ENCODE measurements at regions not wholly inside any gene's neighbourhood (a gene's known extent, or its start where the extent isn't known, plus 50 kb on each side); places are given as distances from the start of the nearest gene placed in this dataset.

DNA sequence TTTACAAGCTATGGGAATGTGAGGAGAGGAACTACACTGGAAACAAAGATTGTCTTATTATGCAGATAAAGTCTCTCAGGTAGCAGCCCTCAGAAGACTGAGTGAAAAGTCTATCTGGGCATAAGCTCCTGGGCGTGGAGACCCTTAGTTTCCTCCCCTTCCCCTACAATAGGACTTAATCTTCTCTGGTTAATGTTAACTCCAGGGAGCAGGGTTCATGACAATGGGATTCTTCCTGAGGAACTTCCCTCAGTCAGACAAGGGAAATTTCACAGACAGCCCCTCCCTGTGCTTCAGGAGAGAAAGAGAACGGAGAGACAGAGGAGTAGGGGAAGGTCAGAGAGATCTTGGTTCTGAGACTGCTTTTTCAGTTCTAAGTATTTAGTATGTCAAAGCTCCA is 1428.6 kb downstream of the LRRC4C start:
- no peak for DNase-seq (ENCODE audit: low read depth)
- TF ChIP-seq CTCF (IDR thresholded peaks at IDR 0.05; ENCODE audit: insufficient read depth, low read length, poor library complexity, severe bottlenecking) = no peak
- Histone ChIP-seq H3K36me3 (ENCODE audit: control insufficient read depth, insufficient read depth, low read length) (no peaks in the 10 kb centered on the region), H3K27me3 (ENCODE audit: control insufficient read depth, insufficient read depth, low read length) (no peaks in the 10 kb centered on the region), H3K4me3 (ENCODE audit: low read depth, low read length) (no peak overlapping the region)

DNA sequence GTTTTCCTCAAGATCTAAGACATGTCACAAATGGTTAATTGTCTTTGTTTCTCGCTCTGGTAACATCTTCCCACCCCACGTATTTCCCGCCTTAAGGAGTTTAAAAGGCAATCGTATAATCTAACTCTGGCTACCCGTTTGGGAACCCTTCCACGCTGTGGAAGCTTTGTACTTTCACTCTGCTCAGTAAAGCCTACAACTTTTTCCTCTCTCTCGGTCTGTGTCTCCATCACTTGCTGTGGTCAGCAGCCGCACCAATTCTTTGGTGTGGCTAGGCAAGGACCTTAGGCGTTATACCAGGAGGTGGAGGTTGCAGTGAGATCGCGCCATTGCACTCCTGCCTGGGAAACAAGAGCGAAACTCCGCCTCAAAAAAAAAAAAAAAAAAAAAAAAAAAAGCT is 1430.1 kb downstream of the LRRC4C start:
- Histone ChIP-seq H3K4me3 (ENCODE audit: low read depth, low read length) (peak overlapping the region; percentile 37), H3K36me3 (ENCODE audit: control insufficient read depth, insufficient read depth, low read length) (no peaks in the 10 kb centered on the region), H3K27me3 (ENCODE audit: control insufficient read depth, insufficient read depth, low read length) (no peaks in the 10 kb centered on the region)
- no peak for DNase-seq (ENCODE audit: low read depth)
- no peak for TF ChIP-seq CTCF (IDR thresholded peaks at IDR 0.05; ENCODE audit: insufficient read depth, low read length, poor library complexity, severe bottlenecking)

DNA sequence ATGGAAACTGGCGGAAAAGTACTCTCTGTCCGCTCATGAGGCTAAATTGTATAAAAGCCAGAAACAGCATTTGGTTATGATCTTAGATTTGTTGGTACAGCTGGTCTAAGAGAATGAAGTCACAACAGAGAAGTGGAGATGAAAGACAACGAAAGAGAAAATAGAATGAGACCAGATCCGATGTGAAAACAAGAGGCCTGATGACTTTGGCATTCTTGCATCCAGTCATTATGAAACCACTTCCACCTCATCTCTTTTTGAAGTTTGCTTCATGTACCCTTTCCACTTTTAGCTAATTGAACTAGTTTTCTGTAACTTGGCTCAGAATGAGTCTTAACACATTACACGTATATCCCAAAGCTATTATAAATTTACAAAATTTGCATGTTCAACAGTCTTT is 1431.7 kb downstream of the LRRC4C start:
- TF ChIP-seq CTCF (IDR thresholded peaks at IDR 0.05; ENCODE audit: insufficient read depth, low read length, poor library complexity, severe bottlenecking) = no peak
- no peaks in the 10 kb centered on the region for H3K27me3 ChIP-seq (ENCODE audit: control insufficient read depth, insufficient read depth, low read length)
- H3K36me3 ChIP-seq (ENCODE audit: control insufficient read depth, insufficient read depth, low read length) = no peaks in the 10 kb centered on the region
- H3K4me3 ChIP-seq (ENCODE audit: low read depth, low read length) = no peak overlapping the region
- DNase-seq (ENCODE audit: low read depth) = no peak

GRCh38 chr11:40023724-40024123 is 1435.7 kb downstream of the LRRC4C start:
- DNase-seq (ENCODE audit: low read depth) = no peak
- Histone ChIP-seq H3K4me3 (ENCODE audit: low read depth, low read length) (no peak overlapping the region), H3K36me3 (ENCODE audit: control insufficient read depth, insufficient read depth, low read length) (no peaks in the 10 kb centered on the region), H3K27me3 (ENCODE audit: control insufficient read depth, insufficient read depth, low read length) (no peaks in the 10 kb centered on the region)
- TF ChIP-seq CTCF (IDR thresholded peaks at IDR 0.05; ENCODE audit: insufficient read depth, low read length, poor library complexity, severe bottlenecking) = no peak

GRCh38 chr11:40010011-40010410 is 1449.4 kb downstream of the LRRC4C start:
- DNase-seq (ENCODE audit: low read depth) = no peak
- Histone ChIP-seq H3K4me3 (ENCODE audit: low read depth, low read length) (no peak overlapping the region), H3K36me3 (ENCODE audit: control insufficient read depth, insufficient read depth, low read length) (no peaks in the 10 kb centered on the region), H3K27me3 (ENCODE audit: control insufficient read depth, insufficient read depth, low read length) (no peaks in the 10 kb centered on the region)
- TF ChIP-seq CTCF (IDR thresholded peaks at IDR 0.05; ENCODE audit: insufficient read depth, low read length, poor library complexity, severe bottlenecking) = no peak

DNA sequence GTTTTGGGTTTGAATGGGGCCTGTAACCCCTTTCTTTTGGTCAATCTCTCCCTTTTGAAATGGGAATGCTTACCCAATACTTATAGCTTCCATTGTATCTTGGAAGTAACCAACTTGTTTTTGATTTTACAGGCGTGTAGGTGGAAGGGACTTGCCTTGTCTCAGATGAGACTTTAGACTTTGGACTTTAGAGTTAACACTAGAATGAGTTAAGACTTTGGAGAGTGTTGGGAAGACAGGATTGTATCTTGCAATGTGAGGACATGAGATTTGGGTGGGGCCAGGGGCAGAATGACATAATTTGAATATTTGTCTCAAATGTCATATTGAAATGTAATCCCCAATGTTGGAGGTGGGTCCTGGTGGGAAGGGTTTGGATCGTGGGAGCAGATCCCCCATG is 1466.9 kb downstream of the LRRC4C start:
- no peak for DNase-seq (ENCODE audit: low read depth)
- TF ChIP-seq CTCF (IDR thresholded peaks at IDR 0.05; ENCODE audit: insufficient read depth, low read length, poor library complexity, severe bottlenecking) = no peak
- Histone ChIP-seq H3K36me3 (ENCODE audit: control insufficient read depth, insufficient read depth, low read length) (no peaks in the 10 kb centered on the region), H3K27me3 (ENCODE audit: control insufficient read depth, insufficient read depth, low read length) (no peaks in the 10 kb centered on the region), H3K4me3 (ENCODE audit: low read depth, low read length) (no peak overlapping the region)

All from kidney epithelial cell (primary cell).